ENCODE measurements at regions not wholly inside any gene's neighbourhood (a gene's known extent, or its start where the extent isn't known, plus 50 kb on each side); places are given as distances from the start of the nearest gene placed in this dataset.
A peak's percentile ranks its signal among the peaks of the same experiment; 100 is the strongest.

DNA sequence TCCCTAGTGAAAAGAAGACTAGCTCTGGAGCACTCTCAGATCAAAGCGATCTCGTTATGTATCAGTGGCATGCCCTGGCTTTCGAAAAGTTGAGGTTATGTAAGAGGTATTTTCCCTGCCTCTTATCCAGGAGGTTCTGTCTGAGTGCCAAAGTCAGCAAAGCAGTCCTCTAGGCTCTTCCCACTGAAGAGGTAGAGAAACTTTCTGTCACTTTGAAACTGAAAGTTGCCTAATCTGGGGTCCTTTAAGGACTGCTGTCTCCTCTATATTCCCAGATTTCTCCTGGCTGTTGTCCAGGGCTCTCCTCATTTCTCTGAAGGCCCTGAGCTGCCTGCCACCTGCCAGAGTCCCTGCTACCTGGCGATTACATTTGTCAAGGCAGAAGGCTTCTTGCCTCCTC is 96.3 kb downstream of the B3GNT2 start:
- no peak for DNase-seq (ENCODE audit: low read depth in 1 of 2, low spot score in 2 of 2)
- H3K4me3 ChIP-seq, result no peak overlapping the region

DNA sequence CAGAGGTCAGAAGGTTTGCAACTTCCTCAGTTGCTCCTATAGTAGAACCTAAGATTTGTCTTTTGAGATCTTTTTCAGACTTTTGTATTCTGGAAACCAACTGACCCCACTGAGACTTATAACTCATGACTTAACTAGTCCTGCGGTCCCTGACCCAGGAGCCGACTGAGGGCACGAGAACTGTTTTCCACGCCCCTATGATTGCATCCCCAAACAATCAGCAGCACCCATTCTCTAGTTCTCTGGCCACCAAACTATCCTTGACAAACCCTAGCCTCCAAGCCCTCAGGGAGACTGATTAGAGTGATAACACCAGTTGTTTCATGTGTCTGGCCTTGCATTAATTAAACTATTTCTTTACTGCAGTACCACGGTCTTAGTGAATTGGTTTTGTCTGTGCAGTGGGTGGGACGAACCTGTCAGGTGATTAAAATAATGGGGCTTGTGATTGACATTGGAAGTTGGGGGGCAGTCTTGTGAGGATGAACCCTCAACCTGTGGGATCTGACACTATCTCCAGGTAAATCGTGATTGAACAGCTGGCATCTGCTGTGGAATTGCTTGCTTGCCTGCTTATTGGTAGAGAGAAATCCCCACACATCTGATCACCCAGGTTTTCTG is 95.7 kb downstream of the B3GNT2 start:
- Histone ChIP-seq H3K4me1 (replicated peaks) (no peaks in the 10 kb centered on the region), H3K27ac (no peak overlapping the region), H3K36me3 (no peaks in the 10 kb centered on the region), H3K27me3 (replicated peaks) (no peaks in the 10 kb centered on the region), H3K9me3 (replicated peaks) (no peaks in the 10 kb centered on the region; the same call in 1 of the 2 replicates), H3K4me3 (no peak overlapping the region)
- DNase-seq (ENCODE audit: low read depth in 1 of 2, low spot score in 2 of 2), result no peak

More for the DNA sequence above, 96.3 kb downstream of the B3GNT2 start:
- H3K27me3 ChIP-seq (replicated peaks), result no peaks in the 10 kb centered on the region
- no peaks in the 10 kb centered on the region; the same call in 1 of the 2 replicates for H3K9me3 ChIP-seq (replicated peaks)
- no peaks in the 10 kb centered on the region for H3K4me1 ChIP-seq (replicated peaks)
- H3K36me3 ChIP-seq, result no peaks in the 10 kb centered on the region
- no peak overlapping the region for H3K27ac ChIP-seq

DNA sequence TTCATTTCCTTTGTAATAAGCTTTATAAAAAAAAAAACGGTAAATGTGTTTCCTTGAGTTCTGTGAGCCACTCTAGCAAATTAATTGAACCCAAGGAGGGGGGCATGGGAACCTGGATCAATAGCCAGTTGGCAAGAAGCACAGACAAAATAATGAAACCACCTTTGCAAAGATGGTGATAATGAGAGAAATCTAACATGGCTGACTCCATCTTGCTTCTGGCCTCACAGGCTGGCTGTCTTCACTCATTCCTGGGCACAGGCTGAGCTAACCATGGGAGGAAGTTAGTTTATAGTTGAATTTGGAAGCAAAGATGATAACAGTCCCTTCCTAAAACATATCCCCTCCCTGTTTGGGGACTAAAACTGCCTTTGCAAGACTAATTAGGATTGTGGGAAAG is 95.1 kb downstream of the B3GNT2 start:
- Histone ChIP-seq H3K9me3 (replicated peaks) (no peaks in the 10 kb centered on the region; the same call in 1 of the 2 replicates), H3K36me3 (no peaks in the 10 kb centered on the region), H3K4me3 (no peak overlapping the region), H3K27ac (no peak overlapping the region), H3K4me1 (replicated peaks) (no peaks in the 10 kb centered on the region), H3K27me3 (replicated peaks) (no peaks in the 10 kb centered on the region)
- DNase-seq (ENCODE audit: low read depth in 1 of 2, low spot score in 2 of 2), result no peak

DNA sequence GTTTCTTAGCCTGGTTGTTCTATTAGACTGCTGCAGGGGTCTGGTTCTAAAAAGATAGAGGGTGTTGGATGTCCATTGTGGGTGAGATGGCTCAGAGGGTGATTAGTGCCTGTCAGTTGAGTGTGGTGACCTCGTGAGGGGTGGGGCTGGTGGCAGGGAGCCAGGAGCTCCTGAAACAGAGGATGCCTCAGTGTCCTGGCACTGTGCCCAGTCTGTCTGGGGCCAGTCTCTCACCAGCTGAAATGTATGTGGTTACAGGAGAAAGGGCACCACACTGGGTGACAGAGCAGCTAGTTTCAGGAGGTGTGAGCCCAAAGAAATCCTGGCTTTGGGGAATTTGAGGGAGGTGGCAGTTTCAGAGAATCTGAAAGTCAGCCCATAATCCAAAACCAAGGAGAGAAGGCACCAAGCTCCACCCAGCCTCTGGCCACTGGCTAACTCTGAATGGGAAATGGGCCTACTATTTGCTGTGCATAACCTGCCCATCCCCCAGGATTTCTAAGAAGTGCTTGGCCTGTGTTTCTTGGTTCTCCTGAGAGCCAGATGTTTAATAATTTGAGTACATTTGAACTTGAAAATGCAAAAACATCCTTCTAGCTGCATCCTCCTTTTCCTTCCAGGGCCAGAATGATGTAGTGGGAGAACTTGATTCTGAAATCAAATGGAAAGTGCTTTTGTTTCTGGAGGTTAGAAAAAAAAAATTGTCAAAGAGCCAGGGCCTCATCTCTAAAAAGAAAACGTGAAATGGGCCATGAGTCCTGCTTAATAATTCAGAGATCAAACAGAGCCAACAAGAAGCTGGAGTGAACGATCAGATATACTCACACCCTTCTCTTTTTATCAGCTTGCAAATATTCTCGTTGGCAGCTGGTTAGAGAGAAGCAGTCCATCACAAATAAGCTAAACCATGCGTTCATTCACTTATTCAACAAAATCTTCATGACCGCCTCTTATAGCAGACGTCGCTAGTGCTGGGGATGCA is 92.3 kb downstream of the B3GNT2 start:
- Histone ChIP-seq H3K9me3 (replicated peaks) (no peaks in the 10 kb centered on the region; the same call in 1 of the 2 replicates), H3K36me3 (no peaks in the 10 kb centered on the region), H3K27me3 (replicated peaks) (no peaks in the 10 kb centered on the region), H3K4me3 (no peak overlapping the region), H3K27ac (no peak overlapping the region), H3K4me1 (replicated peaks) (no peaks in the 10 kb centered on the region)
- peak in 1 of 2 experiments; percentile 53 for DNase-seq (ENCODE audit: low read depth in 1 of 2, low spot score in 2 of 2)

DNA sequence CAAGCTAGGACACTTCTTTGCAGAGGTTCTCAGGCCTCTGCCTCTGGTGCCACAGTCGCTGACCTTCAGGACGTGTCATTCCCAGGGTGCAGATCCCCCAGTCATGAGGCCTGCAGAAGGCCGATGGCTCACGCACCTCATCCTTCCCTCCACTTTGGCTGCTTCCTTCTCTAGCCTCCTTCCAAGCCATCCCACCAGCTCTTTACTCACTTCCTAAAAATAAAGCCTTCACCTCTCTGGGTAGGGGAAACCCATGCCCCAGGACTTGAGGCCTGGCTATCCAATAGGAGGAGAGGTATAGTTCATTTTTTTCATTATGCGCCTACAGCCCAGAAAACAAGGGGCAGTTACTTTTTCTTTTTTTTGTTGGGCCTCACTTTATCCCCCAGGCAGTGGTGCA is 91.4 kb downstream of the B3GNT2 start:
- Histone ChIP-seq H3K4me1 (replicated peaks) (no peaks in the 10 kb centered on the region), H3K27me3 (replicated peaks) (no peaks in the 10 kb centered on the region), H3K27ac (no peak overlapping the region), H3K36me3 (no peaks in the 10 kb centered on the region), H3K4me3 (no peak overlapping the region), H3K9me3 (replicated peaks) (no peaks in the 10 kb centered on the region; the same call in none of the 2 replicates)
- DNase-seq (ENCODE audit: low read depth in 1 of 2, low spot score in 2 of 2), result no peak

DNA sequence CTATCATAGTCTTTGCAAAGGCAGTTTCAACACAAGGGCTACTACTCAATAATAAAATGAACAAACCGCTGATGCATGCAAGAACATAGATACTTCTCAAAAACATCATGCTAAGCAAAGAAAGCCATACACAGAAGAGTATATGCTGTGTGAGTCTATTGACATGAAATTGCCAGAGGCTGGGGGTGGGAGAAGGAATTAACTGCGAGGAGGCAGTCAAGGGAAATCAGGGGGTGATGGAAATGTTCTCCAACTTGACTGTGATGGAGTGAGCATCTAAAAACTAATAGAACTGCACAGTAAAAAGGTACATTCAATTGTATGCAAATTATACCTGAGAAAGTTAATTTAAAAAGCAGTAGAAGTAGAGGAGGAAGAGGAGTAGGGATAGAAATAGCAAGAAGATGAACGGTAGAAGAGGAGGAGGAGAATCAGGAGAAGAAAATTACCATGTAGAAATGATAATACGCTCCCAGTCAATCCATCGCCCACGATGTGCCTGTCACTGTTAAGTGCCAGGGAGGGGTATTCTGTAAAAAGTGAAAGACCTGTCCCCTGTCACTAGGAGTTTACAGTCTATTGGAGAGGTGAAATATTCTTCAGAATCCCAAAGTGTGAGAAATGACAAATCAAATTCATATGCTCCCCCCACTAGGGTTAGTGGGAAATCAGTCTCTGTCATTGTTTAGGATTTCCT is 90.3 kb downstream of the B3GNT2 start:
- Histone ChIP-seq H3K36me3 (no peaks in the 10 kb centered on the region), H3K4me1 (replicated peaks) (no peaks in the 10 kb centered on the region), H3K4me3 (no peak overlapping the region), H3K9me3 (replicated peaks) (no peaks in the 10 kb centered on the region; the same call in none of the 2 replicates), H3K27ac (no peak overlapping the region), H3K27me3 (replicated peaks) (no peaks in the 10 kb centered on the region)
- DNase-seq (ENCODE audit: low read depth in 1 of 2, low spot score in 2 of 2), result no peak

DNA sequence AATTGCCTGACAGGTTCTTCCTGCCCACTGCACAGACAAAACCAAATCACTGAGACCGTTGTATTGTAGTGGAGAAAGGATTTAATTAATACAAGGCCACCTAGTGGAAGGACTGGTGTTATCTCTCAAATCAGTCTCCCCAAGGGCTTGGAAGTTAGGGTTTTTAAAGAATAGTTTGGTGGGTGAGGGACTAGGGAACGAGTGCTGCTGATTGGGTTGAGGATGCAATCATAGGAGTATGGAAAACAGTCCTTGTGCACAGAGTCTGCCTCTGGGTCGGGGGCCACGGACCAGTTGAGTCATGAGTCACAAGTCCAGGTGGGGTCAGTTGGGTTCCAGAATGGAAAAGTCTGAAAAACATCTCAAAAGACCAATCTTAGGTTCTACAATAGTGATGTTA is 89.1 kb downstream of the B3GNT2 start:
- H3K4me3 ChIP-seq, result no peak overlapping the region
- H3K9me3 ChIP-seq (replicated peaks), result no peaks in the 10 kb centered on the region; the same call in none of the 2 replicates
- H3K36me3 ChIP-seq, result no peaks in the 10 kb centered on the region
- H3K27ac ChIP-seq, result no peak overlapping the region
- H3K27me3 ChIP-seq (replicated peaks), result no peaks in the 10 kb centered on the region
- no peak for DNase-seq (ENCODE audit: low read depth in 1 of 2, low spot score in 2 of 2)
- no peaks in the 10 kb centered on the region for H3K4me1 ChIP-seq (replicated peaks)

DNA sequence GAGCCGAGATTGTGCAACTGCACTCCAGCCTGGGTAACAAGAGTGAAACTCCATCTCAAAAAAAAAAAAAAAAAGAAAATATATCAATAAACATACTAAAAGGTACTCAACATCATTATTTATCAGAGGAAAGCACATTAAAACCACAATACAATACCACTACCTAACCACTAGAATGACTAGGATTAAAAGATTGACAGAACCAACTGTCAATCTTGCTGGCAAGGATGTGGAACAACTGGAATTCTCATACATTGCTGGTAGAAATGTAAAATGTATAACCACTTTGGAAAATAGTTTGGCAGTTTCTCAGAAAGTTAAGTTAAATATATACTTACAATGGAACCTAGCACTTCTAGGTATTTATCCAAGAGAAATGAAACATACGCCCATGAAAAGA is 88.6 kb downstream of the B3GNT2 start:
- no peaks in the 10 kb centered on the region for H3K36me3 ChIP-seq
- no peaks in the 10 kb centered on the region for H3K4me1 ChIP-seq (replicated peaks)
- H3K27me3 ChIP-seq (replicated peaks), result no peaks in the 10 kb centered on the region
- H3K9me3 ChIP-seq (replicated peaks), result no peaks in the 10 kb centered on the region; the same call in none of the 2 replicates
- no peak overlapping the region for H3K27ac ChIP-seq
- no peak for DNase-seq (ENCODE audit: low read depth in 1 of 2, low spot score in 2 of 2)
- no peak overlapping the region for H3K4me3 ChIP-seq

DNA sequence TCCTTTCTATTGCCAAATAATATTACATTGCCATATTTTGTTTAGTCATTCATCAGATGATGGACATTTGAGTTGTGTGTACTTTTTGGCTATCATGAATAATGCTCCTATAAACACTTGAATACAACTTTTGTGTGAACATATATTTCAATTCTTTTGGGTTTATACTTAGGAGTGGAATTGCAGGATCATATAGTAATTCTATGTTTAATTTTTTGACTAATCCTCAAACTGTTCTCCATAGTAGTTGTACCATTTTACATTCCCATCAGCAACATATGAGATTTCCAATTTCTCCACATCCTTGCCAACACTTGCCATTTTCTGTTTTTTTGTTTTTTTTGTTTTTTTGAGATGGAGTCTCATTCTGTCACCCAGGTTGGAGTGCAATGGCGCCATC is 87.2 kb downstream of the B3GNT2 start:
- Histone ChIP-seq H3K4me1 (replicated peaks) (no peaks in the 10 kb centered on the region), H3K4me3 (no peak overlapping the region), H3K36me3 (no peaks in the 10 kb centered on the region)

DNA sequence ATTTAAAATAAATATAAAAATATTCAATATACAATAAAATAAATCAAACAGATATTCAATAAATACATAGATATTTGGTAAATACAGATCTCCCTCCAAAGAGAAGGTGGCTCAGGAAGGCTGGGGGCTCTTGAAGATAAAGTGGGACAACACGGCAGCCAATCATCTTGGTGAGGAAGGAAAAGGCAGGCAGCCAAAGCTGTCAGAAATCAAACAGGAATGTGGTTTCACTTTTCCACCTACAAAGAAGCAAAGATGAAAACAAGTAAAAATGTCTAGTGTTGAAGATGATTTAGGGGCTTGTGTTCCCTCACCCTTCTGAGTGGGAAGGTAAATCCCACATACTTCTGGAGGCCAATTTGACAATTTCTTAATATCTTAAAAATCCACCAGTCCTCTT is 85.7 kb downstream of the B3GNT2 start:
- H3K27ac ChIP-seq, result no peak overlapping the region

More for the DNA sequence above, 87.2 kb downstream of the B3GNT2 start:
- Histone ChIP-seq H3K27ac (no peak overlapping the region), H3K27me3 (replicated peaks) (no peaks in the 10 kb centered on the region), H3K9me3 (replicated peaks) (peaks cover 3% of the 10 kb centered on the region)
- no peak for DNase-seq (ENCODE audit: low read depth in 1 of 2, low spot score in 2 of 2)

DNA sequence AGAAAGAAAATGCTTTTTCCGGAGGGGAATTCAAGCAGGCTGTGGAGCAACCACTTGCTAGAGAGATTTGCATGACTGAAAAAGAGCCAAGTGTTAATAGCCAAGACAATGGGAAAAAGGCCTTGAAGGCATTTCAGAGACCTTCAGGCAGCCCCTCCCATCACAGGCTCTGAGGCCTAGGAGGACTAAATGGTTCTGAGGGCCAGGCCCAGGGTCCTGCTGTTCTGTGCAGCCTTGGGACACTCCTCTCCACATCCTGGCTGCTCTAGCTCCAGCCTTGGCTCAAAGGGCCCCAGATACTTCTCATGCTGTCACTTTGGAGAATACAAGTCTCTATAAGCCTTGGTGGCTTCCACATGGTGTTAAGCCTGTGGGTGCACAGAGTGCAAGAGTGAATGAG is 81.8 kb downstream of the B3GNT2 start:
- Histone ChIP-seq H3K27me3 (replicated peaks) (no peaks in the 10 kb centered on the region), H3K27ac (no peak overlapping the region), H3K9me3 (replicated peaks) (peaks cover 3% of the 10 kb centered on the region), H3K4me3 (no peak overlapping the region), H3K4me1 (replicated peaks) (no peaks in the 10 kb centered on the region), H3K36me3 (no peaks in the 10 kb centered on the region)
- no peak for DNase-seq (ENCODE audit: low read depth in 1 of 2, low spot score in 2 of 2)

More for the DNA sequence above, 85.7 kb downstream of the B3GNT2 start:
- peaks cover 3% of the 10 kb centered on the region for H3K9me3 ChIP-seq (replicated peaks)
- no peaks in the 10 kb centered on the region for H3K27me3 ChIP-seq (replicated peaks)
- no peaks in the 10 kb centered on the region for H3K36me3 ChIP-seq
- no peak for DNase-seq (ENCODE audit: low read depth in 1 of 2, low spot score in 2 of 2)
- H3K4me1 ChIP-seq (replicated peaks), result no peaks in the 10 kb centered on the region
- no peak overlapping the region for H3K4me3 ChIP-seq
